H1 (cell line): ENCODE measurements at regions not wholly inside any gene's neighbourhood (a gene's known extent, or its start where the extent isn't known, plus 50 kb on each side); places are given as distances from the start of the nearest gene placed in this dataset.

Experiments used
- CTCF ChIA-PET: fragments of 300-600 bp; sonication (Branson Sonifier 250); formaldehyde crosslinking; loops from one replicate; lab custom pipeline; 2021; ENCODE audit not compliant: partially characterized antibody; lab: Charles Lee
- POLR2A ChIA-PET: fragments of 300-600 bp; sonication (Branson Sonifier 250); formaldehyde crosslinking; loops from one replicate; lab custom pipeline; 2021; ENCODE audit warnings: inconsistent platforms; ENCODE audit not compliant: partially characterized antibody; lab: Charles Lee
- DNase-seq, 2 experiments: peaks; one replicate each; pipeline versions ENCODE4 v3.0.0 to v3.0.0-alpha.2; 2010 to 2022; ENCODE audit warnings: low spot score in 2 of 2, low read depth in 1 of 2, mixed read lengths in 1 of 2
- FAIRE-seq: peaks from 2 replicates; lab custom pipeline; 2011; peaks lifted over from hg19 to GRCh38; lab: Jason Lieb, UNC
- H2AFZ ChIP-seq: 2 replicates; pipeline ENCODE4 v1.8.1; 2012; ENCODE audit warnings: low read length, inconsistent platforms
- H2AK5ac ChIP-seq: 2 replicates; pipeline ENCODE4 v1.6.1; 2013; ENCODE audit warnings: low read depth, low read length
- H2BK120ac ChIP-seq: replicated peaks from 2 replicates; pipeline ENCODE3; 2013; ENCODE audit warnings: low read depth, low read length, inconsistent platforms
- H2BK12ac ChIP-seq: 2 replicates; pipeline ENCODE4 v1.6.1; 2013; ENCODE audit warnings: low read depth, low read length
- H2BK15ac ChIP-seq: 2 replicates; pipeline ENCODE4 v1.6.1; 2013; ENCODE audit warnings: low read length
- H2BK20ac ChIP-seq: 2 replicates; pipeline ENCODE4 v1.6.1; 2013; ENCODE audit warnings: low read length
- H2BK5ac ChIP-seq: 2 replicates; pipeline ENCODE4 v1.6.1; 2013; ENCODE audit warnings: low read depth, low read length
- H3K14ac ChIP-seq: 2 replicates; pipeline ENCODE4 v1.6.1; 2013; ENCODE audit warnings: inconsistent platforms; ENCODE audit not compliant: insufficient read length
- H3K18ac ChIP-seq: 2 replicates; pipeline ENCODE4 v1.6.1; 2013; ENCODE audit warnings: low read length; ENCODE audit errors: extremely low read depth
- H3K23ac ChIP-seq: 2 replicates; pipeline ENCODE4 v1.6.1; 2013; ENCODE audit warnings: inconsistent platforms; ENCODE audit not compliant: insufficient read length
- H3K23me2 ChIP-seq: 2 replicates; pipeline ENCODE4 v1.6.1; 2013; ENCODE audit warnings: low read depth, low read length
- H3K27ac ChIP-seq: 2 replicates; pipeline ENCODE4 v1.6.1; 2011; ENCODE audit warnings: low read depth, low read length, inconsistent platforms
- H3K27me3 ChIP-seq, 4 experiments: replicated peaks in 1 of 4; 1 replicate in 1 of 4; 2 replicates in 3 of 4; pipeline versions ENCODE4 v1.6.1 to v1.8.1; 2011 to 2013; ENCODE audit warnings: low read length in 3 of 4, mild to moderate bottlenecking in 3 of 4, inconsistent platforms in 2 of 4, mixed read lengths in 2 of 4, moderate library complexity in 1 of 4; ENCODE audit not compliant: control insufficient read depth in 3 of 4, insufficient read depth in 3 of 4; ENCODE audit errors: extremely low read depth in 1 of 4
- H3K36me3 ChIP-seq, 4 experiments: 2 replicates each; pipeline versions ENCODE4 v1.6.1 to v1.8.1; 2011 to 2013; ENCODE audit warnings: mild to moderate bottlenecking in 4 of 4, low read length in 3 of 4, moderate library complexity in 2 of 4, control low read depth in 1 of 4, inconsistent platforms in 1 of 4; ENCODE audit not compliant: insufficient read depth in 4 of 4, control insufficient read depth in 2 of 4
- H3K4ac ChIP-seq: replicated peaks from 2 replicates; pipeline ENCODE3; 2013; ENCODE audit warnings: low read length, low read depth, mixed read lengths, inconsistent platforms; ENCODE audit not compliant: insufficient read length
- H3K4me1 ChIP-seq, 4 experiments: replicated peaks in 1 of 4; 1 replicate in 1 of 4; 2 replicates in 3 of 4; pipeline versions ENCODE4 v1.6.1 to v1.8.1; 2011 to 2013; ENCODE audit warnings: low read length in 3 of 4, inconsistent platforms in 2 of 4, mixed read lengths in 1 of 4; ENCODE audit not compliant: insufficient read depth in 4 of 4, control insufficient read depth in 3 of 4
- H3K4me2 ChIP-seq, 2 experiments: 2 replicates each; pipeline versions ENCODE4 v1.6.1 to v1.8.1; 2011 to 2013; ENCODE audit warnings: low read depth in 2 of 2, low read length in 2 of 2, control low read depth in 1 of 2, inconsistent platforms in 1 of 2, mild to moderate bottlenecking in 1 of 2; ENCODE audit not compliant: insufficient read depth in 1 of 2
- H3K4me3 ChIP-seq, 4 experiments: fragments of 200-600, 300-600 bp in 1 of 4; sonication (generic), shearing (Covaris generic), sonication (Bioruptor Twin) in 1 of 4; 2 replicates each; pipeline versions ENCODE4 v1.5.1 to v1.8.1; 2011 to 2016; ENCODE audit warnings: low read length in 4 of 4, low read depth in 3 of 4, control low read depth in 2 of 4, inconsistent platforms in 2 of 4, mild to moderate bottlenecking in 2 of 4, mixed read lengths in 1 of 4, moderate library complexity in 1 of 4; ENCODE audit not compliant: insufficient read depth in 2 of 4; ENCODE audit errors: extremely low read depth in 1 of 4
- H3K56ac ChIP-seq: replicated peaks from 2 replicates; pipeline ENCODE3; 2013; ENCODE audit warnings: low read depth, mild to moderate bottlenecking, mixed read lengths, low read length, inconsistent platforms; ENCODE audit not compliant: insufficient read length
- H3K79me1 ChIP-seq: 2 replicates; pipeline ENCODE4 v1.6.1; 2013; ENCODE audit warnings: low read depth, low read length, control low read depth
- H3K79me2 ChIP-seq, 2 experiments: 2 replicates each; pipeline versions ENCODE4 v1.6.1 to v1.8.1; 2012 to 2013; ENCODE audit warnings: low read length in 2 of 2, mild to moderate bottlenecking in 2 of 2, inconsistent platforms in 1 of 2; ENCODE audit not compliant: insufficient read depth in 2 of 2, control insufficient read depth in 1 of 2
- H3K9ac ChIP-seq, 4 experiments: replicated peaks in 1 of 4; 1 replicate in 1 of 4; 2 replicates in 3 of 4; pipeline versions ENCODE4 v1.6.1 to v1.8.1; 2011 to 2013; ENCODE audit warnings: low read depth in 3 of 4, low read length in 3 of 4, control low read depth in 2 of 4, mild to moderate bottlenecking in 2 of 4, moderate library complexity in 2 of 4, inconsistent platforms in 1 of 4; ENCODE audit errors: extremely low read depth in 1 of 4
- H3K9me3 ChIP-seq, 2 experiments: 2 replicates each; pipeline versions ENCODE4 v1.6.1 to v1.8.1; 2012 to 2013; ENCODE audit warnings: mild to moderate bottlenecking in 2 of 2, moderate library complexity in 2 of 2, control low read depth in 1 of 2, inconsistent platforms in 1 of 2, low read depth in 1 of 2, low read length in 1 of 2, mixed read lengths in 1 of 2; ENCODE audit not compliant: insufficient read depth in 2 of 2
- H4K20me1 ChIP-seq, 2 experiments: replicated peaks in 1 of 2; 2 replicates each; pipeline versions ENCODE3 to v1.8.1; 2011 to 2013; ENCODE audit warnings: inconsistent platforms in 2 of 2, low read length in 2 of 2, mild to moderate bottlenecking in 1 of 2; ENCODE audit not compliant: insufficient read depth in 2 of 2, control insufficient read depth in 1 of 2
- H4K5ac ChIP-seq: 2 replicates; pipeline ENCODE4 v1.6.1; 2013; ENCODE audit warnings: low read length, low read depth, mixed read lengths, inconsistent platforms; ENCODE audit not compliant: insufficient read length
- H4K8ac ChIP-seq: 2 replicates; pipeline ENCODE4 v1.8.0; 2013; ENCODE audit warnings: mild to moderate bottlenecking, moderate library complexity, low read length, inconsistent platforms; ENCODE audit not compliant: insufficient read depth; ENCODE audit errors: extremely low read depth
- H4K91ac ChIP-seq: replicated peaks from 2 replicates; pipeline ENCODE3; 2013; ENCODE audit warnings: low read length, mixed read lengths, inconsistent platforms; ENCODE audit not compliant: insufficient read length
- ATF3 ChIP-seq: IDR thresholded peaks from 2 replicates; pipeline ENCODE4 v1.6.1; 2011; ENCODE audit warnings: low read depth, mild to moderate bottlenecking, low read length; ENCODE audit not compliant: insufficient read depth
- BCL11A ChIP-seq, 2 experiments: IDR thresholded peaks; one replicate each; pipeline ENCODE4 v1.6.1; 2011; ENCODE audit warnings: low read depth in 2 of 2, low read length in 2 of 2, mild to moderate bottlenecking in 2 of 2
- FOSL1 ChIP-seq: IDR thresholded peaks from 2 replicates; pipeline ENCODE4 v1.6.1; 2011; ENCODE audit warnings: mild to moderate bottlenecking, low read depth, low read length, moderate library complexity; ENCODE audit not compliant: insufficient read depth
- GABPA ChIP-seq: IDR thresholded peaks from 2 replicates; pipeline ENCODE4 v1.6.1; 2011; ENCODE audit warnings: mild to moderate bottlenecking, low read length, moderate library complexity, borderline replicate concordance; ENCODE audit not compliant: insufficient read depth
- JUND ChIP-seq: IDR thresholded peaks from 2 replicates; pipeline ENCODE4 v1.6.1; 2011; ENCODE audit warnings: mild to moderate bottlenecking, improper control_type of control experiment, low read length
- KDM5A ChIP-seq: fragments of 200-600 bp; IDR thresholded peaks from 2 replicates; pipeline ENCODE4 v1.7.1; 2012; ENCODE audit warnings: mild to moderate bottlenecking, low read length, inconsistent platforms, mixed read lengths
- POU5F1 ChIP-seq: IDR thresholded peaks from 2 replicates; pipeline ENCODE4 v1.6.1; 2011; ENCODE audit warnings: low read depth, mild to moderate bottlenecking, low read length, moderate library complexity
- RAD21 ChIP-seq, 2 experiments: IDR thresholded peaks in 1 of 2; conservative IDR thresholded peaks in 1 of 2; 2 replicates each; pipeline ENCODE4 v1.6.1; 2011; ENCODE audit warnings: low read depth in 2 of 2, low read length in 2 of 2, improper control_type of control experiment in 1 of 2, inconsistent platforms in 1 of 2, mild to moderate bottlenecking in 1 of 2, moderate library complexity in 1 of 2
- SIRT6 ChIP-seq: IDR thresholded peaks from one replicate; pipeline ENCODE4 v1.7.1; 2012; ENCODE audit warnings: low read length, inconsistent platforms
- SP2 ChIP-seq: IDR thresholded peaks from 2 replicates; pipeline ENCODE4 v1.6.1; 2012; ENCODE audit warnings: mild to moderate bottlenecking, low read length, inconsistent platforms
- TAF1 ChIP-seq: IDR thresholded peaks from 2 replicates; pipeline ENCODE4 v1.6.1; 2011; ENCODE audit warnings: mild to moderate bottlenecking, low read depth, low read length
- TBP ChIP-seq: IDR thresholded peaks from 2 replicates; pipeline ENCODE4 v1.6.1; 2011; ENCODE audit warnings: low read depth, low read length, improper control_type of control experiment
- ZNF274 ChIP-seq: IDR thresholded peaks from 2 replicates; pipeline ENCODE4 v1.7.0; 2012; ENCODE audit warnings: low read length, borderline replicate concordance; ENCODE audit errors: extremely low read depth
- WGBS, 2 experiments: shearing (Covaris generic) in 1 of 2; methylation state at CpG; one replicate each; pipeline versions ENCODE4 v1.1.6 to v1.1.7; 2013 to 2015; ENCODE audit warnings: low lambda C conversion rate in 2 of 2, mixed read lengths in 2 of 2, inconsistent platforms in 1 of 2, low coverage in 1 of 2, missing lambda C conversion rate in 1 of 2; ENCODE audit not compliant: insufficient replicate concordance in 2 of 2, insufficient coverage in 1 of 2, insufficient read length in 1 of 2; ENCODE audit errors: extremely low coverage in 1 of 2, missing lambda C conversion rate in 1 of 2; 5-methylcytosine and 5-hydroxymethylcytosine counted together

DNA sequence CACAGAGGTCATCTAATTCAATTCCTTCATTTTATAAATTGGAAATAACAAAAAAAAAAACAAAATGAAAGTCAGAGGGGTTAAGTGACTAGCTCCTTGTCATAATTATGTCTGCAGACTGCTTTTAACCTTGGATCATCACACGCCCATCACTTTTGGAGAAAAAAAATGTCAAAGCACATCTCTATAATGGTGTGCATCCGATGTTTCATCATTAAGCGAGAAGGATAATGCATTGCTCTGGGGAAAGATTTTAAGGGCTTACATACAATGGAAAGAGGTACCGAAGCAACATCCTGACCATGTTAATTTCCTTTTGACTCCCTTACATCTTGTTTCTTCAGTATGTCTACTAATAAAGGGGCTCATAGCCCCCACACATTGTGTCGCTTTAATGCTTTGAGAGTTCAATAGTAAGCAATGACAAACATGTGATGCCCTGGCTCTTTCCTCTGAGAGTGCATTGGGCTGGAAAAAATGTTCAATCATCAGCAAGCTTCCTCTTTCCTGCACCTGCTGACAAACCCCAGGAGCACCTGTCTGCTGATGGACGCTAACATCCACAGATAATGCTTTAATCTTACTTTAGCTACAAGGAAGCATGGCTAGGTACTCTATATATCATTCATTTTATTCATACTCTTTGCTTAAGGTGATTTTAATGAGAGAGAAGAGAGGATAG is 242.2 kb downstream of the SMARCA2 start:
- Histone ChIP-seq H3K14ac (no peak overlapping the region), H3K4me2 (no peak overlapping the region), H3K27me3 (no peaks in the 10 kb centered on the region; a peak in 1 of 7 replicates), H3K18ac (no peak overlapping the region), H2AK5ac (no peak overlapping the region), H3K4ac (no peak overlapping the region), H3K4me3 (no peak overlapping the region), H3K79me2 (no peaks in the 10 kb centered on the region), H3K9ac (no peak overlapping the region), H3K9me3 (peaks cover 2 to 6% of the 10 kb centered on the region in 2 experiments; a peak in 2 of 4 replicates), H3K36me3 (no peaks in the 10 kb centered on the region), H2BK20ac (no peak overlapping the region), H3K4me1 (peaks cover 0 to 2% (median 0%) of the 10 kb centered on the region in 4 experiments; a peak in 2 of 7 replicates), H4K8ac (no peak overlapping the region), H3K23me2 (no peaks in the 10 kb centered on the region), H2BK12ac (no peak overlapping the region), H3K79me1 (no peaks in the 10 kb centered on the region), H3K23ac (no peak overlapping the region), H3K27ac (no peak overlapping the region), H4K5ac (no peak overlapping the region), H2BK15ac (no peak overlapping the region), H2AFZ (no peak overlapping the region), H3K56ac (no peak overlapping the region), H2BK5ac (no peak overlapping the region), H2BK120ac (no peak overlapping the region), H4K20me1 (no peaks in the 10 kb centered on the region), H4K91ac (no peak overlapping the region)
- no peak for FAIRE-seq
- 90% methylated on average over 6 of the region's 6 CpGs; no CpG with 5 or more reads in 1 of the 2 experiments for WGBS, 2 experiments
- DNase-seq: no peak
- ChIA-PET CTCF (interaction anchor here (0.8 to 0.9 kb wide), 2 partner anchors 76 to 124 kb away, joined by 3 read pairs; no protein-coding TSS in a partner anchor), POLR2A (interaction anchor here (1.2 to 1.3 kb wide), 2 partner anchors 15 to 28 kb away, joined by 3 read pairs; no protein-coding TSS in a partner anchor)
- TF ChIP-seq FOSL1 (no peak), JUND (no peak), SP2 (no peak), BCL11A (IDR thresholded peaks at IDR 0.05; ENCODE audit: low read depth in 2 of 2, low read length in 2 of 2) (no peak), SIRT6 (no peak), TBP (no peak), ZNF274 (no peak), KDM5A (no peak), ATF3 (no peak), RAD21 (IDR thresholded peaks at IDR 0.05 in 1 of 2, conservative IDR thresholded peaks at IDR 0.05 in 1 of 2; ENCODE audit: low read depth in 2 of 2, low read length in 2 of 2) (no peak), TAF1 (no peak), GABPA (no peak), POU5F1 (no peak)
